CD14-positive monocyte (primary cell): ENCODE measurements at regions not wholly inside any gene's neighbourhood (a gene's known extent, or its start where the extent isn't known, plus 50 kb on each side); places are given as distances from the start of the nearest gene placed in this dataset.

Source experiments
- DNase-seq, 3 donors: peaks; one replicate each; pipeline ENCODE4 v3.0.0-alpha.2; 2011 to 2022
- H2AFZ ChIP-seq: 2 replicates; pipeline ENCODE4 v1.6.0; 2012; ENCODE audit warnings: mild to moderate bottlenecking, low read depth, low read length, inconsistent platforms; ENCODE audit not compliant: insufficient read depth, poor library complexity, severe bottlenecking
- H3K27ac ChIP-seq, 2 donors: 1 replicate in 1 of 2; 2 replicates in 1 of 2; pipeline ENCODE4 v1.5.1; 2012 to 2013; ENCODE audit warnings: low read length in 2 of 2, control low read depth in 1 of 2, inconsistent platforms in 1 of 2, low read depth in 1 of 2, mild to moderate bottlenecking in 1 of 2
- H3K27me3 ChIP-seq, 2 donors: one replicate each; pipeline versions ENCODE4 v1.6.0 to v1.6.1; 2011 to 2013; ENCODE audit warnings: low read length in 2 of 2; ENCODE audit not compliant: control insufficient read depth in 2 of 2, insufficient read depth in 2 of 2
- H3K36me3 ChIP-seq, 2 donors: replicated peaks in 1 of 2; 1 replicate in 1 of 2; 2 replicates in 1 of 2; pipeline versions ENCODE4 v1.5.1 to v1.6.1; 2012 to 2013; ENCODE audit warnings: low read length in 2 of 2, control low read depth in 1 of 2, inconsistent platforms in 1 of 2, mild to moderate bottlenecking in 1 of 2; ENCODE audit not compliant: insufficient read depth in 2 of 2, control insufficient read depth in 1 of 2
- H3K4me1 ChIP-seq, 2 donors: 1 replicate in 1 of 2; 2 replicates in 1 of 2; pipeline versions ENCODE4 v1.5.1 to v1.6.1; 2012 to 2013; ENCODE audit warnings: low read length in 2 of 2, control low read depth in 1 of 2, inconsistent platforms in 1 of 2, mild to moderate bottlenecking in 1 of 2, moderate library complexity in 1 of 2; ENCODE audit not compliant: insufficient read depth in 2 of 2, control insufficient read depth in 1 of 2
- H3K4me2 ChIP-seq: replicated peaks from 2 replicates; pipeline ENCODE3; 2012; ENCODE audit warnings: low read length, moderate library complexity, mild to moderate bottlenecking; ENCODE audit not compliant: poor library complexity, severe bottlenecking; ENCODE audit errors: extremely low read depth
- H3K4me3 ChIP-seq, 3 experiments: fragments of 200-600 bp in 1 of 3; sonication (generic) in 1 of 3; replicated peaks in 1 of 3; 1 replicate in 2 of 3; 2 replicates in 1 of 3; pipeline ENCODE4 v1.5.1; 2011 to 2013; ENCODE audit warnings: low read length in 3 of 3, mild to moderate bottlenecking in 3 of 3, control low read depth in 2 of 3, low read depth in 2 of 3, inconsistent platforms in 1 of 3, moderate library complexity in 1 of 3
- H3K79me2 ChIP-seq: 2 replicates; pipeline ENCODE4 v1.6.0; 2012; ENCODE audit warnings: mild to moderate bottlenecking, control low read depth, inconsistent platforms, low read length, moderate library complexity; ENCODE audit not compliant: insufficient read depth
- H3K9ac ChIP-seq: 2 replicates; pipeline ENCODE4 v1.6.0; 2017; ENCODE audit warnings: low read length, mild to moderate bottlenecking; ENCODE audit not compliant: insufficient read depth, poor library complexity, severe bottlenecking
- H3K9me3 ChIP-seq, 2 donors: replicated peaks in 1 of 2; 1 replicate in 1 of 2; 2 replicates in 1 of 2; pipeline versions ENCODE4 v1.5.1 to v1.6.1; 2012 to 2013; ENCODE audit warnings: low read length in 2 of 2, control low read depth in 1 of 2; ENCODE audit not compliant: control insufficient read depth in 1 of 2, insufficient read depth in 1 of 2
- H4K20me1 ChIP-seq: 2 replicates; pipeline ENCODE4 v1.6.0; 2012; ENCODE audit warnings: mild to moderate bottlenecking, low read length, control low read depth, moderate library complexity; ENCODE audit not compliant: insufficient read depth
- H3K27ac Mint-ChIP-seq, 7 donors: one replicate each; pipeline ENCODE4 v1.8.0; 2020; ENCODE audit warnings: mild to moderate bottlenecking in 7 of 7, mixed read lengths in 7 of 7, moderate library complexity in 6 of 7, inconsistent platforms in 2 of 7
- H3K27me3 Mint-ChIP-seq, 3 donors: one replicate each; pipeline ENCODE4 v1.8.0; 2021 to 2022; ENCODE audit warnings: low read depth in 3 of 3, mild to moderate bottlenecking in 3 of 3, mixed read lengths in 3 of 3, moderate library complexity in 3 of 3, inconsistent platforms in 1 of 3
- H3K36me3 Mint-ChIP-seq, 2 donors: one replicate each; pipeline ENCODE4 v1.8.0; 2020; ENCODE audit warnings: mixed read lengths in 2 of 2, inconsistent platforms in 1 of 2, mild to moderate bottlenecking in 1 of 2
- H3K4me1 Mint-ChIP-seq: one replicate; pipeline ENCODE4 v1.8.0; 2020; ENCODE audit warnings: mild to moderate bottlenecking, mixed read lengths
- H3K4me3 Mint-ChIP-seq, 2 donors: one replicate each; pipeline ENCODE4 v1.8.0; 2020; ENCODE audit warnings: mild to moderate bottlenecking in 2 of 2, mixed read lengths in 2 of 2, moderate library complexity in 1 of 2
- H3K9me3 Mint-ChIP-seq, 7 donors: one replicate each; pipeline ENCODE4 v1.8.0; 2020 to 2022; ENCODE audit warnings: mixed read lengths in 7 of 7, mild to moderate bottlenecking in 6 of 7, moderate library complexity in 6 of 7, inconsistent platforms in 2 of 7
- whole genome bisulfite sequencing: methylation state at CpG from one replicate; pipeline ENCODE4 v1.1.5; 2013; ENCODE audit warnings: missing lambda C conversion rate; ENCODE audit not compliant: insufficient coverage; 5-methylcytosine and 5-hydroxymethylcytosine counted together
- intact Hi-C, 2 donors: fragments of 100-400 bp; cut with micrococcal nuclease; formaldehyde crosslinking; loops; one replicate each; pipeline versions ENCODE4 v1.15.0 to v1.15.1; 2023
- TF ChIP-seq, protein P1 (sequence below): fragments of 200-600 bp; IDR thresholded peaks from one replicate; pipeline ENCODE4 v1.8.0; 2022; ENCODE audit warnings: antibody characterized with exemption, mild to moderate bottlenecking

DNA sequence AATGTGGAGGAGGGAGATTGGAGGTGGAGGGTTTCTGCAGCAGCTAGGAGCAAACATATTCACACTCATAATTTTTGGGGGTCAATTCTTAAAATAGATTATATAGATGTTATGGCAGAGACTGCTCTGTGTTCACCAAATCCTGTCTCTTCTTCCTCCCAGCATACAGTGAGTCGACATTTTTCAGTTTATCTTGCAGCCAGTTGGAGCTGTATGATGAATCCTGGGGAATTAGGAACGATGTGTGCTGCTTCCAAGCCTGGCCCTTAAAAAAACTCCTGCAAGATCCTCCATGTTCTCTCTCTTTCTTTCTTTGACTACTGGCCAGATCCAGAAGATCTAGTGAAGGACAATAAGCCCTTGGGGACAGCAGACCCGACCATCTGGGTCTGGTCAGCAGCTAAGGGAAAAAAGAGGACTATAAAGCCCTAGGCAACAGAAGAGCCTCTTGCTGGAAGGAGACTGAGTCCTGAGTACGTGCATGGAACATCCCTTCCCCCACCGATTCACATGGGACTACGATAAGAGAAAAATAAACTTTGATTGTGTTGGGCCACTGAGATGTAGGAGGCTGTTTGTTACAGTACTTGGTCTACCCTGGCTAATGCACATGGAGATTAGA, 55.8 kb upstream of the POMP start:
- Mint-ChIP-seq H3K27ac (no peak overlapping the region), H3K9me3 (peaks cover 0 to 5% (median 2%) of the 10 kb centered on the region in 7 donors), H3K36me3 (no peaks in the 10 kb centered on the region), H3K27me3 (peaks cover 0 to 6% (median 0%) of the 10 kb centered on the region in 3 donors), H3K4me1 (peaks cover 4% of the 10 kb centered on the region), H3K4me3 (no peak overlapping the region)
- no peak overlapping the region for H3K4me2 ChIP-seq
- no peak overlapping the region for H3K27ac ChIP-seq
- H3K9ac ChIP-seq = no peak overlapping the region
- H3K4me1 ChIP-seq = no peaks in the 10 kb centered on the region
- H3K36me3 ChIP-seq = no peaks in the 10 kb centered on the region
- H3K79me2 ChIP-seq = no peaks in the 10 kb centered on the region
- 70% methylated on average over 2 of the region's 6 CpGs for WGBS
- TF ChIP-seq, protein P1, sequence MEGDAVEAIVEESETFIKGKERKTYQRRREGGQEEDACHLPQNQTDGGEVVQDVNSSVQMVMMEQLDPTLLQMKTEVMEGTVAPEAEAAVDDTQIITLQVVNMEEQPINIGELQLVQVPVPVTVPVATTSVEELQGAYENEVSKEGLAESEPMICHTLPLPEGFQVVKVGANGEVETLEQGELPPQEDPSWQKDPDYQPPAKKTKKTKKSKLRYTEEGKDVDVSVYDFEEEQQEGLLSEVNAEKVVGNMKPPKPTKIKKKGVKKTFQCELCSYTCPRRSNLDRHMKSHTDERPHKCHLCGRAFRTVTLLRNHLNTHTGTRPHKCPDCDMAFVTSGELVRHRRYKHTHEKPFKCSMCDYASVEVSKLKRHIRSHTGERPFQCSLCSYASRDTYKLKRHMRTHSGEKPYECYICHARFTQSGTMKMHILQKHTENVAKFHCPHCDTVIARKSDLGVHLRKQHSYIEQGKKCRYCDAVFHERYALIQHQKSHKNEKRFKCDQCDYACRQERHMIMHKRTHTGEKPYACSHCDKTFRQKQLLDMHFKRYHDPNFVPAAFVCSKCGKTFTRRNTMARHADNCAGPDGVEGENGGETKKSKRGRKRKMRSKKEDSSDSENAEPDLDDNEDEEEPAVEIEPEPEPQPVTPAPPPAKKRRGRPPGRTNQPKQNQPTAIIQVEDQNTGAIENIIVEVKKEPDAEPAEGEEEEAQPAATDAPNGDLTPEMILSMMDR = no peak
- DNase-seq = no peak
- H3K27me3 ChIP-seq = no peaks in the 10 kb centered on the region
- peaks cover 0 to 9% of the 10 kb centered on the region in 2 donors for H3K9me3 ChIP-seq
- no peak overlapping the region for H2AFZ ChIP-seq
- intact Hi-C loops = no loop called here
- H4K20me1 ChIP-seq = no peaks in the 10 kb centered on the region
- no peak overlapping the region for H3K4me3 ChIP-seq

DNA sequence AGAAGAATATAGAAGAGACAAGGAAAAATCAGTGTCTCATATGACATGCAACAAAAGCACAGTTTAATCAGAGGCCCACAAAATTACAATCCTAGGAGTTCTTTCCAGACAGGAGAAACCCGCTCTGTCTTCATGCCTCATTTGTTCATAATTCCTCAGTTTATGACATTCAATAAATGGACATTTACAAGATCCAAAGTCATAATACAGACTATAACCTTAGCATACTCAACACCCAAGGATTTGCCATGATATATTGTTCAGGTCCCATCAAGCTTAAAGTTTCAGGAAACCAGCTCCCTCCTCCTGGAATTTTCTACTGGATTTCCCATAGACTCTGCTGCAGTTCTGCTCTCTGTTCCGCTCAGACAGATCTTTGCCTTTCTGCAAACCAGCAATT, 56.4 kb upstream of the POMP start:
- H3K36me3 Mint-ChIP-seq = no peaks in the 10 kb centered on the region

More for the DNA sequence above, 56.4 kb upstream of the POMP start:
- intact Hi-C loops = no loop called here
- H3K9me3 Mint-ChIP-seq = peaks cover 0 to 5% (median 2%) of the 10 kb centered on the region in 7 donors
- Histone ChIP-seq H4K20me1 (no peaks in the 10 kb centered on the region), H3K9ac (no peak overlapping the region), H3K4me3 (no peak overlapping the region), H2AFZ (no peak overlapping the region), H3K79me2 (no peaks in the 10 kb centered on the region), H3K4me1 (no peaks in the 10 kb centered on the region), H3K27ac (no peak overlapping the region), H3K36me3 (no peaks in the 10 kb centered on the region), H3K9me3 (peaks cover 0 to 9% of the 10 kb centered on the region in 2 donors), H3K27me3 (no peaks in the 10 kb centered on the region), H3K4me2 (no peak overlapping the region)
- no peak overlapping the region for H3K4me3 Mint-ChIP-seq
- TF ChIP-seq, protein P1 = no peak
- H3K4me1 Mint-ChIP-seq = peaks cover 4% of the 10 kb centered on the region
- no peak overlapping the region for H3K27ac Mint-ChIP-seq
- 100% methylated on average over 1 of the region's 2 CpGs for WGBS
- no peak for DNase-seq
- H3K27me3 Mint-ChIP-seq = peaks cover 0 to 6% (median 0%) of the 10 kb centered on the region in 3 donors
